GM19238 (cell line): ENCODE measurements at regions not wholly inside any gene's neighbourhood (a gene's known extent, or its start where the extent isn't known, plus 50 kb on each side); places are given as distances from the start of the nearest gene placed in this dataset.

ENCODE experiments used
- DNase-seq: peaks from one replicate; pipeline ENCODE4 v3.0.0; 2011; ENCODE audit warnings: low spot score; ENCODE audit not compliant: insufficient read length

GRCh38 chr3:177930771-177931170, 605.5 kb upstream of the KCNMB2 start:
- no peak for DNase-seq

DNA sequence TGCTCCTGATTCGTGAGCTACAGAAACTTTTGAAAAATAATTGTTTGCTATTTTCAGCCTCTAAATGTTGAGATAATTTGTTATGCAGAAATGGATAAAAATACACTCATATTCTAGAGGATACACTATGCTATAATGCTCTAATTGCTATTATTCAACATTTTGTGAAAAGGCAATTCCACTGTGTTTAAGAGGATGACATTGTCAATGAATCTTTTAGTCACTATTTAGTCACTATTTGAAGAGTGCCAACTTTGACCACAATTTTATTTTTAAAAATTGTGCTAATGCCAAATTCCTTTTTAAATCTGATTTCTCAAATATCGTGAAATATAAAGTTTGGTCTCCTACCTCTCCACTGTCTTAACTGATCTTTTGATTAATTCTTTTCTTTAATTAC, 604.9 kb upstream of the KCNMB2 start:
- no peak for DNase-seq

GRCh38 chr3:177932346-177932745, 603.9 kb upstream of the KCNMB2 start:
- no peak for DNase-seq

DNA sequence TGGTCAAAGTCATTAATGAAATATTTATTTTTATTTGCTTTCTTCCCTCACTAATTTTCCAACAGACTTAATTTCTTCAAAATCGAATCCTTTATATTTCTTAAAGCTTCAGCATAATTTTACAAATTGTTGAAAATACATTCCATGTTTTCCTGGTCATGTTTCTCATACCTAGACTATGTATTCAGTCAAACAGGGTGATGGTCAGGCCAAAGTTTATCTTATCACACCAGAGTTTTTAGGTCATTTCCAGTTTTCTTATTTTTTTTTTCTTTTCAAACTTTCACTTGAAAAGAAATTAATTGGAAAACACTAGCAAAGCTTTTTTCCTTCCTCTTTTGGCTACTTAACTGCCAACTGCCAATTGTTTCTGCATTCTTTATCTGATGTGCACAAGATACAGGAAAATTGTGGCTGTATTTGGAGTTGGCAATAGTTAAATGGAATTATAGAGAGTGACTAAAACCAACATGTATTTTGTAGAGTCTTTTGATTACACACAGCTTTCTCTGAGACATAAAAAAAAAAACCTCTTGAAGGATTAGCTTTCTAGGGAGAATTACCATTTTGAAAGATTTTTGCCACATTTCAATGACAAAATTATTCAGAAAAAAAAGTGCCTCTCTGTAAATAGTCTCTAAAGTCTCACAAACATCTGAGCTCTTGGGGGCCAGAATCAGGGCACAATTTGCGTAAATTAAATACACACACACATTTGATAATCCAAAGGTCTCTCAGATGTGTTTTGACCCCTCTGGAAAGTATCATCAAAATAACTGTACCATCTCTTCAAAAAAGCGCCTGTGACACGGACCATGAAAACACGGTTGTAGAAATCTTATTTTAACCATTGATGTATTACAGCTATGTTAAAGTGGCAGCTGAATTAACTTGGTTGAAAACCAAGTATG, 603.2 kb upstream of the KCNMB2 start:
- no peak for DNase-seq

DNA sequence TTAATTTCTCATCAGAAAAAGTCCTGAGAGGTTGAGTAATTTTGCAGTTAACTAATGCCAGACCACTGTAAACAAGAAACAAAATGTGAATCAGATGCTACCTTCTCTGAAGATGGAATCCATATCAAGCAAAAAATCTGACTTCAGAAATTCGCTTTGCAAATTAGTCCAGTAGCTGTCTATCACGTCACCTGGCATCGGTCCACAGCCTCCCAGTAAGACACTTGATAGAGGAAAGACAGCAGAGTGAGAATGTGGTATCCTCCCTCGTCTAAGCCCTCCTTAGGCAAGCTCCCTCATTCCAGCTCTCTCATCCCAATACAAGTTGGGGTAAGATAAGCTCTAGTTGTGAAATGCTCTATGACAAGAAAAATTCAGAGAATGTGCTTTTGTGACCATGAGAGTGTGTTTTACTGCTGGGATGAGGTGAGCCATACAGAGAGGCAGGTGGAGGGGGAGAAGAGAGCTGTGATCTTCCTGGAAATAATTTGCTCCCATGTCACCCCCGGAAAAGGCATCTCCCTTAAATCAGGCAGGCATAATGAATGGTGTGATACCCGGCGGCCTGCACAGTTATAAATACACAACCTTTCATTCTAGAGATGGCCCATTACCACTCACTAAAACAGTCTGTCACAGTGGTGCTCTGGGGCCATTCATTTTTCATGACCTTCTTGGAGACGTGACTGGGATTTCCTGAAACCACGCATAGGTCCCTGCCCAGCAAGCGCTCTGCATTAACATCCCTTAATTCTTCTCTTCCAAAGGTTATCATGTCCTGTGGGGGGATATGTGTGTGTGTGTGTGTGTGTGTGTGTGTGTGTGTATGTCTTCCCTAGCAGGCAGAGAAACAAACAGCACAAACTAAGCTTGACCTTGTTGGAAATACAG, 602.0 kb upstream of the KCNMB2 start:
- DNase-seq: no peak

GRCh38 chr3:177935047-177935446, 601.2 kb upstream of the KCNMB2 start:
- DNase-seq: no peak

- no peak for DNase-seq
These were observed 599.5 kb upstream of the KCNMB2 start for GRCh38 chr3:177936721-177937120.

DNA sequence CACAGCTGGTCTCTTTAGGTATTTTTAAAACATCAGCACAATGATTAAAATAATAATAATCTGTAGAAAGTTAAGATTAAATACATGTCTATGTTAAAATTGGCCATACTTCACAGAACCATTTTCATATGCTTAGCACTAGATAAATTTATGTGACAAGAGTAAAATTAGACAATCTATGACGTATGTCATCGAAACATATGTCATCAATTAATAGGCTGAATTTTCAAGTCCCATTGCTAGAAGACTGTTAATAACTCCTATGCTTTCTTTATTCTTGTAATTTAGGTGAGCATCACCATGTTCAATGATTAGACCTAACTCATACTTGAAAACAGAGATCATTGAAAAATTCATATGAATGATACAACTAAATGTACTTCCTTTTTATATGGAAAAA, 593.3 kb upstream of the KCNMB2 start:
- DNase-seq: no peak

GRCh38 chr3:177944228-177944661, 592.0 kb upstream of the KCNMB2 start:
- DNase-seq: no peak

- no peak for DNase-seq
These were observed 590.2 kb upstream of the KCNMB2 start for GRCh38 chr3:177946048-177946447.

DNA sequence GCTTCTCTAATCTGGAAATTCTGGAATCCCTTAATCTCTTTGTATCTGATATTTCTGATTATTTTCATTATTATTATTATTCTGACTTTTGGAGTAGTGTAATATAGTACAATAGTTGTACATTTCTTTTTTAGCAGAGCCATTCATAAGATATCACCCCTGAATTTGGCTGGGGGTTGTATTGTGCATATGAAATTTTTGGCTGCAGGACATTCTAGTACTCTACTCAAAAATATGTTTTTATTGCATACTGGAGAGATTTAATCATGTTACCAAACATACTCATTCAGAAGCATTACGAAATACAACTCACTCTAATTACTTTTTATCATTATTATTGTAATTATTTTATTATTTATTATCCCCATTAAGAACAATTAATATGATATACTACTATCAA, 589.7 kb upstream of the KCNMB2 start:
- no peak for DNase-seq

DNA sequence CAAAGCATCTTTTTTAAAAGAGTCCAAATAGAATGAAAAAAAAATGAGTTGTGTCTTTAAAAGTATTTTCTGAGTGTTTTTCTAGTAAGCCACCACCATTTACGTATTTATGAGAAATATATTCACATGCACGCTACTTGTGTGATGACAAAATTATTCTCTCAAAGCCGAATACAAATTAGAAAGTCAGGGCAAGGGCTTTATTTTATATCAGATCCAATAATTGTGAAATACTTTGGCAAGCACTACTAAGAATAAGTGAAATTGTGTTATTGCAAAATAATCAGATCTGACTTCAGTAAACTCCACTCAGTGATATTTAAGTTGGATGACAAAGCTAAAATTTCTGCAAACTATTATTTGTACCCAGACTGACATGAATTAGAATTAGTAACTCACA, 589.3 kb upstream of the KCNMB2 start:
- no peak for DNase-seq

DNA sequence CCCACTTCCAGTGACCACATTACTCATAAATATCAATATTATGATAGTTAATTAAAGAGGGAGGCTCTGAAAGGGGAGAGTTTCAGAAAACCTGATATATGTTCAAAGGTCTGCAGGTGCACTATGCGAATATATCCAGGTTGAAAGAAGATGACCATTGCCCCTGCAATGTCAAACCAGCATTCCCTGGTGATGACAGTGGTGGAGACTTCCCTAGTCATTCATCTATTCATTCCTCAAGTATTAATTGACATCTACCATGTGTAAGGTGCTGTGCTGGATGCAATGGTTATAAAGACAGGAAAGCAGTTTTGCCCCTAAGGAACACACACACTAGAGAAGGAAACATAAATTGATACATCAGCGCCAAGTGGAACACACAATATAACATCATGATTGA, 588.3 kb upstream of the KCNMB2 start:
- DNase-seq: no peak

GRCh38 chr3:177948716-177949425, 587.4 kb upstream of the KCNMB2 start:
- DNase-seq: no peak

DNA sequence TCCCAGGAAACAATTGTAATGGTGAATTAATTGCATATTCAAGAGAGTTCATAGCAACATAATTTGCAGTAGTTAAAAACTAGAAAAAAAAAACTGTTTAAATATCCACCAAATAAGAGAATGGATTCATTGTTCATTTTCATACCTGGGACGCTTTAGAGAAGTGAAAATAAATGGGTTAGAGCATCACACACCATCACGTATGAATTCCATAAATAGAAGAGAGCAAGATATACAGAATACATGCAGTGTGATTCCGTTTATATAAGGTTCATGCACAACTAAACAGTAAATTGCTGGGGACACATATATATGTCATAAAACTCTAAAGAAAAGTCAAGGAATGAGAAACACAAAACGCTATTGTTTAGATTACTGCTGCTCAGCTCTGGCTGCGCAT, 577.0 kb upstream of the KCNMB2 start:
- no peak for DNase-seq

DNA sequence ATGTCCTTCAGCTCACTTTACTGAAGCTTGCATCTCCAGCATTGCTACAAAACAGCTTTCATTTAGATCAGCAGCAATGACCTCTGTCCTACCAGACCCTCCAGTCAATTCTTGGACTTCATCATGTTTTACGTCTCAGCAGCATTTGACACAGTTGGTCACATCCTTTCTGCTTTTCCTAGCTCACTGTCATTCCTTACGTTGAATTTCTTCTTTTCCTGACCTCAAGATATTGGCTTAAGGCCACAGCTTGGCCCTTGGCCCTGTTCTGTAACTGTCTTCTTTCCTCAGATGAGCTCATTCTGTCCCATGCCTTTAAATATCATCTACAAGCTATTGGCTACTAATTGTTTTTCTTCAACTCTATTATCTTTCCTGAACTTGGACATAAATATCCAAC, 576.2 kb upstream of the KCNMB2 start:
- DNase-seq: no peak

GRCh38 chr3:177960722-177961121, 575.5 kb upstream of the KCNMB2 start:
- DNase-seq: no peak

DNA sequence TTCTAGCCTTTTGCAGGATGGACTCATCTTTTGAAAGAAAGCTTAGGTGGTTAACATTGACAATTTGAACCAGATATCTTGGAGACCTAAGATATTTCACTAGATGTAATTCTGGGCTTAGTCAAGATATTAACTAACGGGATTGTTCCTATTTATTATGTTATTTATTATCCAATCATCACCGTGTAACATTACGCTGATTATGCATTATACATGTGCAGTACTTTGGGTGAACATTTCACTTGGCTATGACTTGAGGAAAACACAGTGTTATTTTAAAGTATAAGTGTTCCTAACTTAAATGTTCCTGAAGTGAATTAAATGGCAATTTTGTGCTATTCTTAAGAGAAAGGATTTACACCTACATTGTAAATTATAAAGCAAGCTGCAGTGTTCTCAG, 574.5 kb upstream of the KCNMB2 start:
- DNase-seq: no peak

GRCh38 chr3:177966493-177966892, 569.7 kb upstream of the KCNMB2 start:
- no peak for DNase-seq

GRCh38 chr3:177968891-177969290, 567.3 kb upstream of the KCNMB2 start:
- DNase-seq: no peak

GRCh38 chr3:177973241-177973840, 562.9 kb upstream of the KCNMB2 start:
- no peak for DNase-seq
